K562 (cell line): ENCODE measurements at regions not wholly inside any gene's neighbourhood (a gene's known extent, or its start where the extent isn't known, plus 50 kb on each side); places are given as distances from the start of the nearest gene placed in this dataset.

Source experiments
- ATAC-seq: fragments of 200-7000 bp; cut with Tn5 transposase; 3 replicates; pipeline ENCODE4 v1.9.1; 2020; ENCODE audit warnings: moderate library complexity
- BruUV-seq: library from RNA; stranded (reverse); fragments of 400-500 nt; replicated peaks from 2 replicates; lab custom pipeline; 2021; lab: Mats Ljungman, UMichigan
- CTCF ChIA-PET: fragments of 300-600 bp; formaldehyde crosslinking; extraction: SDS; loops from one replicate; lab custom pipeline; 2021; ENCODE audit warnings: low intra/inter-chr PET ratio; lab: Yijun Ruan, JAX
- POLR2A ChIA-PET: fragments of 300-600, 350-650 bp; sonication (Branson Sonifier 250); formaldehyde crosslinking; extraction: SDS; loops from one replicate; lab custom pipeline; 2021; ENCODE audit warnings: antibody characterized with exemption, inconsistent platforms; lab: Yijun Ruan, JAX
- DNase-seq, 4 experiments: peaks; one replicate each; pipeline versions ENCODE4 v3.0.0 to v3.0.0-alpha.2; 2011 to 2018; ENCODE audit warnings: low spot score in 3 of 4, mixed read lengths in 3 of 4; ENCODE audit errors: extremely low read depth in 1 of 4
- FAIRE-seq: peaks from 2 replicates; lab custom pipeline; 2011; peaks lifted over from hg19 to GRCh38; lab: Jason Lieb, UNC
- H2AFZ ChIP-seq: 2 replicates; pipeline ENCODE4 v1.6.0; 2011; ENCODE audit warnings: low read depth, low read length, control low read depth, inconsistent platforms
- H3K27ac ChIP-seq: fragments of 200-600 bp; 3 replicates; pipeline ENCODE4 v1.8.0; 2011; ENCODE audit warnings: low read depth, mild to moderate bottlenecking, control low read depth, inconsistent platforms, low read length, moderate library complexity, mixed read lengths; ENCODE audit errors: extremely low read depth
- H3K27me3 ChIP-seq, 2 experiments: fragments of 300-600 bp in 1 of 2; 2 replicates in 1 of 2; 3 replicates in 1 of 2; pipeline versions ENCODE4 v1.6.0 to v1.8.0; 2011; ENCODE audit warnings: inconsistent platforms in 2 of 2, low read length in 2 of 2, mild to moderate bottlenecking in 1 of 2, mixed read lengths in 1 of 2, moderate library complexity in 1 of 2; ENCODE audit not compliant: control insufficient read depth in 2 of 2, insufficient read depth in 2 of 2
- H3K36me3 ChIP-seq: fragments of 300-600 bp; 3 replicates; pipeline ENCODE4 v1.8.0; 2011; ENCODE audit warnings: mild to moderate bottlenecking, low read length, inconsistent platforms; ENCODE audit not compliant: control insufficient read depth, insufficient read depth
- H3K4me1 ChIP-seq, 2 experiments: fragments of 200-600 bp in 1 of 2; replicated peaks in 1 of 2; 2 replicates in 1 of 2; 3 replicates in 1 of 2; pipeline versions ENCODE4 v1.5.1 to v1.8.0; 2011; ENCODE audit warnings: inconsistent platforms in 2 of 2, low read length in 2 of 2, mild to moderate bottlenecking in 1 of 2, mixed read lengths in 1 of 2, moderate library complexity in 1 of 2; ENCODE audit not compliant: control insufficient read depth in 2 of 2, insufficient read depth in 2 of 2
- H3K4me2 ChIP-seq: 2 replicates; pipeline ENCODE4 v1.6.1; 2011; ENCODE audit warnings: low read length, control low read depth, inconsistent platforms, mixed read lengths; ENCODE audit not compliant: insufficient read depth
- H3K4me3 ChIP-seq: fragments of 200-600 bp; sonication (generic), shearing (Covaris generic); 2 replicates; pipeline ENCODE4 v1.5.1; 2016; ENCODE audit warnings: control low read depth, inconsistent platforms
- H3K79me2 ChIP-seq: fragments of 200-600 bp; 3 replicates; pipeline ENCODE4 v1.8.0; 2011; ENCODE audit warnings: low read length, inconsistent platforms; ENCODE audit not compliant: control insufficient read depth, insufficient read depth
- H3K9ac ChIP-seq, 2 experiments: 2 replicates each; pipeline versions ENCODE4 v1.6.0 to v1.6.1; 2011; ENCODE audit warnings: low read depth in 2 of 2, low read length in 2 of 2, control low read depth in 1 of 2, inconsistent platforms in 1 of 2, mild to moderate bottlenecking in 1 of 2, mixed read lengths in 1 of 2; ENCODE audit not compliant: insufficient read depth in 1 of 2
- H3K9me1 ChIP-seq: one replicate; pipeline ENCODE4 v1.6.0; 2011; ENCODE audit warnings: inconsistent platforms, mild to moderate bottlenecking, low read length, moderate library complexity; ENCODE audit not compliant: control insufficient read depth, insufficient read depth
- H3K9me3 ChIP-seq: replicated peaks from 2 replicates; pipeline ENCODE4 v1.5.1; 2011; ENCODE audit warnings: low read depth, low read length, inconsistent platforms; ENCODE audit not compliant: control insufficient read depth, insufficient read depth
- H4K20me1 ChIP-seq: replicated peaks from 2 replicates; pipeline ENCODE4 v1.6.1; 2011; ENCODE audit warnings: low read length, inconsistent platforms, mixed read lengths; ENCODE audit not compliant: control insufficient read depth, insufficient read depth
- AFF1 ChIP-seq, 2 experiments: fragments of 450-650 bp; IDR thresholded peaks; 2 replicates each; pipeline ENCODE4 v1.6.1; 2018; ENCODE audit warnings: mild to moderate bottlenecking in 2 of 2, low read depth in 1 of 2; ENCODE audit not compliant: partially characterized antibody in 2 of 2
- ARHGAP35 ChIP-seq: fragments of 450-650 bp; IDR thresholded peaks from 2 replicates; pipeline ENCODE4 v1.6.1; 2018; ENCODE audit not compliant: partially characterized antibody
- DEAF1 ChIP-seq: fragments of 450-650 bp; formaldehyde crosslinking; IDR thresholded peaks from 2 replicates; pipeline ENCODE4 v1.4.0; 2020; ENCODE audit warnings: mild to moderate bottlenecking, moderate library complexity
- E2F5 ChIP-seq: sonication (generic); formaldehyde crosslinking; IDR thresholded peaks from 2 replicates; pipeline ENCODE4 v1.8.0; 2022; ENCODE audit warnings: mild to moderate bottlenecking, missing genetic modification reagents
- FOXJ2 ChIP-seq: fragments of 200-800 bp; sonication (Bioruptor generic); IDR thresholded peaks from 2 replicates; pipeline ENCODE4 v1.6.1; 2016; ENCODE audit warnings: missing genetic modification characterization, missing compliant biosample characterization
- NR0B1 ChIP-seq: fragments of 450-650 bp; IDR thresholded peaks from one replicate; pipeline ENCODE4 v1.6.1; 2018; ENCODE audit warnings: mild to moderate bottlenecking, moderate library complexity; ENCODE audit not compliant: partially characterized antibody
- PRPF4 ChIP-seq: fragments of 200-400 bp; formaldehyde crosslinking; IDR thresholded peaks from one replicate; pipeline ENCODE4 v1.6.1; 2017; ENCODE audit warnings: low read length, low read depth, mild to moderate bottlenecking; ENCODE audit not compliant: insufficient read depth, poor library complexity, severe bottlenecking
- SMARCA4 ChIP-seq: fragments of 450-650 bp; IDR thresholded peaks from 2 replicates; pipeline ENCODE4 v1.6.1; 2016
- ZEB2 ChIP-seq: fragments of 450-650 bp; IDR thresholded peaks from 2 replicates; pipeline ENCODE4 v1.6.1; 2016
- ZNF143 ChIP-seq: sonication (generic); formaldehyde crosslinking; IDR thresholded peaks from 2 replicates; pipeline ENCODE4 v1.9.0; 2022; ENCODE audit warnings: mild to moderate bottlenecking, missing genetic modification reagents
- ZNF253 ChIP-seq: fragments of 250-450 bp; sonication (Bioruptor Pico); conservative IDR thresholded peaks from 2 replicates; pipeline ENCODE4 v1.6.1; 2021; ENCODE audit warnings: mild to moderate bottlenecking
- ZNF445 ChIP-seq: fragments of 250-450 bp; sonication (Bioruptor Pico); IDR thresholded peaks from 2 replicates; pipeline ENCODE4 v1.4.0; 2020; ENCODE audit warnings: low read depth, mild to moderate bottlenecking, moderate library complexity
- WGBS: fragments of 100-300 bp; shearing (Covaris generic); methylation state at CpG from one replicate; pipeline ENCODE4 v1.1.6; 2016; ENCODE audit warnings: low coverage, mixed read lengths; ENCODE audit not compliant: insufficient coverage; ENCODE audit errors: missing lambda C conversion rate; 5-methylcytosine and 5-hydroxymethylcytosine counted together
- in situ Hi-C: fragments of 300-500 bp; cut with MboI; formaldehyde crosslinking; loops from 4 replicates; pipeline ENCODE4 v1.15.0; 2018; ENCODE audit warnings: inconsistent platforms, mixed read lengths
- intact Hi-C: fragments of 100-400 bp; cut with micrococcal nuclease; formaldehyde crosslinking; loops from 2 replicates; pipeline ENCODE4 v1.14.2; 2022
- TF ChIP-seq, protein P1 (sequence below): sonication (generic); formaldehyde crosslinking; IDR thresholded peaks from 2 replicates; pipeline ENCODE4 v1.8.1; 2023; ENCODE audit warnings: mild to moderate bottlenecking, missing genetic modification reagents, moderate library complexity

- no peaks in the 10 kb centered on the region for H3K9me1 ChIP-seq
- ChIA-PET POLR2A (no interaction called here), CTCF (no interaction called here)
- no peaks in the 10 kb centered on the region for H3K36me3 ChIP-seq
- no peak overlapping the region for H3K27ac ChIP-seq
- no peaks in the 10 kb centered on the region for H4K20me1 ChIP-seq
- H3K9me3 ChIP-seq, result no peaks in the 10 kb centered on the region
- BruUV-seq, result no TSS peak
- in situ Hi-C loops (no loop called here), intact Hi-C loops (no loop called here)
- H3K4me2 ChIP-seq, result no peak overlapping the region
- no peaks in the 10 kb centered on the region for H3K4me1 ChIP-seq
- H3K9ac ChIP-seq, result no peak overlapping the region
- ATAC-seq, result no peak
- H3K79me2 ChIP-seq, result no peaks in the 10 kb centered on the region
- no peak overlapping the region for H3K4me3 ChIP-seq
- H3K27me3 ChIP-seq, result no peaks in the 10 kb centered on the region
- no peak overlapping the region for H2AFZ ChIP-seq
- FAIRE-seq, result no peak
- 1% methylated on average over 7 of the region's 7 CpGs for WGBS
- DNase-seq, result no peak
- TF ChIP-seq DEAF1 (CRISPR knock-in tag) (no peak), NR0B1 (no peak), ZNF445 (CRISPR knock-in tag) (no peak), E2F5 (CRISPR knock-in tag) (no peak), ARHGAP35 (no peak), SMARCA4 (no peak), PRPF4 (no peak), ZNF253 (no peak), FOXJ2 (no peak), ZEB2 (no peak), ZNF143 (CRISPR knock-in tag) (no peak), AFF1 (IDR thresholded peaks at IDR 0.05; ENCODE audit: low read depth in 1 of 2, partially characterized antibody in 2 of 2) (no peak)
- TF ChIP-seq, protein P1, sequence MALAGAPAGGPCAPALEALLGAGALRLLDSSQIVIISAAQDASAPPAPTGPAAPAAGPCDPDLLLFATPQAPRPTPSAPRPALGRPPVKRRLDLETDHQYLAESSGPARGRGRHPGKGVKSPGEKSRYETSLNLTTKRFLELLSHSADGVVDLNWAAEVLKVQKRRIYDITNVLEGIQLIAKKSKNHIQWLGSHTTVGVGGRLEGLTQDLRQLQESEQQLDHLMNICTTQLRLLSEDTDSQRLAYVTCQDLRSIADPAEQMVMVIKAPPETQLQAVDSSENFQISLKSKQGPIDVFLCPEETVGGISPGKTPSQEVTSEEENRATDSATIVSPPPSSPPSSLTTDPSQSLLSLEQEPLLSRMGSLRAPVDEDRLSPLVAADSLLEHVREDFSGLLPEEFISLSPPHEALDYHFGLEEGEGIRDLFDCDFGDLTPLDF (CRISPR knock-in tag), result no peak
These were observed 475.4 kb upstream of the IGFBP3 start for GRCh38 chr7:46396481-46396880.
